Caco-2 (cell line): ENCODE measurements at regions not wholly inside any gene's neighbourhood (a gene's known extent, or its start where the extent isn't known, plus 50 kb on each side); places are given as distances from the start of the nearest gene placed in this dataset.

Experiments
- BruUV-seq: library from RNA; stranded (reverse); fragments of 400-500 nt; replicated peaks from 2 replicates; lab custom pipeline; 2021; lab: Mats Ljungman, UMichigan
- CTCF ChIA-PET: fragments of 300-600 bp; sonication (Branson Sonifier 250); formaldehyde crosslinking; loops from one replicate; lab custom pipeline; 2022; ENCODE audit warnings: antibody characterized with exemption; lab: Charles Lee
- POLR2A ChIA-PET: fragments of 300-600 bp; sonication (Branson Sonifier 250); formaldehyde crosslinking; loops from one replicate; lab custom pipeline; 2022; ENCODE audit warnings: antibody characterized with exemption; lab: Charles Lee
- DNase-seq, 2 experiments: peaks; one replicate each; pipeline versions ENCODE4 v3.0.0 to v3.0.0-alpha.2; 2020 to 2022
- H3K27me3 ChIP-seq: replicated peaks from 2 replicates; pipeline ENCODE4 v1.6.0; 2011; ENCODE audit warnings: low read length; ENCODE audit not compliant: control insufficient read depth, insufficient read depth
- H3K36me3 ChIP-seq: 2 replicates; pipeline ENCODE4 v1.5.1; 2011; ENCODE audit warnings: low read length; ENCODE audit not compliant: control insufficient read depth, insufficient read depth
- H3K4me1 ChIP-seq: fragments of 250-450 bp; sonication (Bioruptor Pico); 2 replicates; pipeline ENCODE4 v1.5.1; 2020; ENCODE audit warnings: mild to moderate bottlenecking
- H3K4me3 ChIP-seq: 2 replicates; pipeline ENCODE4 v1.5.1; 2011; ENCODE audit warnings: low read depth, mild to moderate bottlenecking, control low read depth, low read length
- H3K9me3 ChIP-seq: fragments of 250-450 bp; sonication (Bioruptor Pico); 2 replicates; pipeline ENCODE4 v1.5.1; 2020; ENCODE audit warnings: mild to moderate bottlenecking, moderate library complexity
- H3K27ac Mint-ChIP-seq: one replicate; pipeline ENCODE4 v1.8.0; 2022; ENCODE audit warnings: mixed read lengths; ENCODE audit not compliant: unreplicated experiment
- H3K27me3 Mint-ChIP-seq: one replicate; pipeline ENCODE4 v1.8.0; 2022; ENCODE audit warnings: mixed read lengths; ENCODE audit not compliant: insufficient read depth, unreplicated experiment
- H3K36me3 Mint-ChIP-seq: one replicate; pipeline ENCODE4 v1.8.0; 2022; ENCODE audit warnings: mild to moderate bottlenecking, mixed read lengths; ENCODE audit not compliant: insufficient read depth, unreplicated experiment
- H3K4me1 Mint-ChIP-seq: one replicate; pipeline ENCODE4 v1.8.0; 2022; ENCODE audit warnings: low read depth, mixed read lengths; ENCODE audit not compliant: unreplicated experiment
- H3K4me3 Mint-ChIP-seq: one replicate; pipeline ENCODE4 v1.8.0; 2022; ENCODE audit warnings: mild to moderate bottlenecking, moderate library complexity, mixed read lengths; ENCODE audit not compliant: unreplicated experiment
- H3K9me3 Mint-ChIP-seq: one replicate; pipeline ENCODE4 v1.8.0; 2022; ENCODE audit warnings: mixed read lengths; ENCODE audit not compliant: unreplicated experiment
- intact Hi-C: fragments of 100-400 bp; cut with micrococcal nuclease; formaldehyde crosslinking; loops from one replicate; pipeline ENCODE4 v1.10.0; 2022; ENCODE audit not compliant: unreplicated experiment
- TF ChIP-seq, protein P1 (sequence below), 2 experiments: fragments of 200-600 bp in 1 of 2; IDR thresholded peaks; 1 replicate in 1 of 2; 2 replicates in 1 of 2; pipeline versions ENCODE4 v1.5.1 to v1.8.0; 2011 to 2022; ENCODE audit warnings: antibody characterized with exemption in 1 of 2, control low read depth in 1 of 2, inconsistent platforms in 1 of 2, low read depth in 1 of 2, low read length in 1 of 2, mild to moderate bottlenecking in 1 of 2, moderate library complexity in 1 of 2; ENCODE audit not compliant: insufficient read depth in 1 of 2, severe bottlenecking in 1 of 2, unreplicated experiment in 1 of 2

DNA sequence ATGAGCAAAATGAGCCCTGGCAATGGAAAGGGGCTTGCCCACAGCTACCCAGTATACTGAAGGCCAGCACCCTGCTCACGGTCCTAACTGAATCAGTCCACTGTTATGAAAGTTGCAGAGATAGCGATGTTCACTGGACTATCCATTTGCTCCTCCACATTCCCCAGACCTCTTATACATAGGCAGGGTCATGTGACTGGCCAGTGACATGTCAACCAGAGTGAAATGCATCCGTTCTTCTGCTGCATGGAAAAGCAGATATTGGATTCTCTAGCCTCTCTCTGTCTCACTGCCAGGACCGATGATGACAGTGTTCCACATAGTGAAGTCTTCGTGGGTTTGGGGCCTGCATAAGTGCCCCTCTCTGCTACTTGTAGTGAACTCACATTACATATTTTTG lies 503.4 kb downstream of the RPS24 start:
- Mint-ChIP-seq H3K27me3 (no peaks in the 10 kb centered on the region), H3K27ac (no peak overlapping the region), H3K9me3 (no peaks in the 10 kb centered on the region), H3K36me3 (peaks cover under 1% of the 10 kb centered on the region), H3K4me3 (no peak overlapping the region), H3K4me1 (peaks cover 21% of the 10 kb centered on the region)
- Histone ChIP-seq H3K27me3 (no peaks in the 10 kb centered on the region), H3K4me3 (no peak overlapping the region), H3K9me3 (0 out of 2 replicates have a peak, but pooled peaks cover 2% of the 10 kb centered on the region), H3K36me3 (no peaks in the 10 kb centered on the region), H3K4me1 (peaks cover 36% of the 10 kb centered on the region)
- intact Hi-C loops, result no loop called here
- DNase-seq, result no peak
- no TSS peak for BruUV-seq
- CTCF ChIA-PET, result no interaction called here
- TF ChIP-seq, protein P1, sequence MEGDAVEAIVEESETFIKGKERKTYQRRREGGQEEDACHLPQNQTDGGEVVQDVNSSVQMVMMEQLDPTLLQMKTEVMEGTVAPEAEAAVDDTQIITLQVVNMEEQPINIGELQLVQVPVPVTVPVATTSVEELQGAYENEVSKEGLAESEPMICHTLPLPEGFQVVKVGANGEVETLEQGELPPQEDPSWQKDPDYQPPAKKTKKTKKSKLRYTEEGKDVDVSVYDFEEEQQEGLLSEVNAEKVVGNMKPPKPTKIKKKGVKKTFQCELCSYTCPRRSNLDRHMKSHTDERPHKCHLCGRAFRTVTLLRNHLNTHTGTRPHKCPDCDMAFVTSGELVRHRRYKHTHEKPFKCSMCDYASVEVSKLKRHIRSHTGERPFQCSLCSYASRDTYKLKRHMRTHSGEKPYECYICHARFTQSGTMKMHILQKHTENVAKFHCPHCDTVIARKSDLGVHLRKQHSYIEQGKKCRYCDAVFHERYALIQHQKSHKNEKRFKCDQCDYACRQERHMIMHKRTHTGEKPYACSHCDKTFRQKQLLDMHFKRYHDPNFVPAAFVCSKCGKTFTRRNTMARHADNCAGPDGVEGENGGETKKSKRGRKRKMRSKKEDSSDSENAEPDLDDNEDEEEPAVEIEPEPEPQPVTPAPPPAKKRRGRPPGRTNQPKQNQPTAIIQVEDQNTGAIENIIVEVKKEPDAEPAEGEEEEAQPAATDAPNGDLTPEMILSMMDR (IDR thresholded peaks at IDR 0.05; ENCODE audit: insufficient read depth in 1 of 2, low read depth in 1 of 2, low read length in 1 of 2, severe bottlenecking in 1 of 2, unreplicated experiment in 1 of 2), result no peak
- POLR2A ChIA-PET, result no interaction called here

DNA sequence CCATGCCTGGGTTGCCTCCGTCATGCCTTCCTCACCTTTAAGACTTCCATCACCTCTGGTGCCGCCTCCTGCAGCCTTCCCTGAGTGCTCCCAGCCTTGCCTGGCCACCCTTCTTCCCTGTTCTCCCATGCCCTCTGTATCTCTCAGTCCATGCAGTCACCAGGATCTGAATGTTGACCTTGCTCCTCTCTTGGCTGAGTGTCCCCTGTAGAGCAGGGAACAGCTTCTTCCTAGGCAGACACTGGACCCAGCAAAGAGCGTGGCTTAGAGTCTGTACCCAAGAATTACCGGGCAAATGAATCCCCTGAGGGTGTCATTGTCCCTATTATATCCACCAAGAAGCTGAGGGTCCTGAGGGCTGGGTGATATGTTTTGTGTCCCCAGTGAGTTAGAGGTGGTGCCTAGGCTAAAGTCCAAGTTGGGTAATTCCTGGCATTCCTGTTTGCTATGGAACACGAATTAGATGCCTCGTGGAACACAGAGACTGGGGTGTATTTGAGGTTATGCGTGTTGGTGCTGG lies 505.6 kb downstream of the RPS24 start:
- Mint-ChIP-seq H3K27me3 (no peaks in the 10 kb centered on the region), H3K4me1 (peaks cover 27% of the 10 kb centered on the region), H3K27ac (peak overlapping the region; percentile 19), H3K36me3 (peaks cover 6% of the 10 kb centered on the region), H3K9me3 (no peaks in the 10 kb centered on the region), H3K4me3 (no peak overlapping the region)
- Histone ChIP-seq H3K36me3 (no peaks in the 10 kb centered on the region), H3K4me1 (peaks cover 36% of the 10 kb centered on the region), H3K4me3 (no peak overlapping the region), H3K27me3 (no peaks in the 10 kb centered on the region), H3K9me3 (0 out of 2 replicates have a peak, but pooled peaks cover 2% of the 10 kb centered on the region)
- ChIA-PET POLR2A (no interaction called here), CTCF (no interaction called here)
- intact Hi-C loops, result no loop called here
- TF ChIP-seq, protein P1 (IDR thresholded peaks at IDR 0.05; ENCODE audit: insufficient read depth in 1 of 2, low read depth in 1 of 2, low read length in 1 of 2, severe bottlenecking in 1 of 2, unreplicated experiment in 1 of 2), result no peak
- DNase-seq, result peak in 1 of 2 experiments; percentile 20
- BruUV-seq, result no TSS peak

DNA sequence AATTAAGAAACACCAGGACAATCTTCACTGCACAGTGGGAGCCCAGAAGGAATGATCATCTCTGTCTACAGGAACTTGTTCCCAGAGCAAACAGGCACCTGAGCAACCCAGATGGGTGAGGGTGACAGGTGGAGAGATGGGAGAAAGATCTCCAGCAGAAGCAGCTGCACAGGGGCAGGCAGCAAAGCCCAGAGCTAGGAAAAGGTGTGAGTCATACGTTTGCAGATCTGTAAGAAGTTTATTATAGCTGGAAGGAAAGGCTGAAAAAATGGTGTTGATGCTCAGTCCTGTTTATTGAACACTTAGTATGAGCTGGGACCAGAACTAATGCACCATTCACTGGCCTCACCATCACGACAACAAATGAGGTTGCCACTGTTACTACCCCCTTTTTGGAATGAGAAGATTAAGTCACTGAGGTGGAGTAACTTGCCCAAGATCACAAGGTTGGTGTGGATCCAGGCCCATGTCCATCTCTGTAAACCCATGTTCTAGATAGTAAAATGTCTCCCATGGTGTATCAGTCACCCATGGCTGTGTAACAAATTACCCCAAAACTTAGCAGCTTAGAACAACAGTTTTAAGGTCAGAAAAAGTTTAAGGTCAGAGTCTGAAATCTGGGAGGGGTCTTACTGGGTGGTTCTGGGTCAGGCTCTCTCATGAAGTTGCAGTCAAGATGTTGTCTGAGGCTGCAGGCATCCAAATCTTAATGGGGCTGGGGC lies 506.9 kb downstream of the RPS24 start:
- no TSS peak for BruUV-seq
- intact Hi-C loops, result no loop called here
- TF ChIP-seq, protein P1 (IDR thresholded peaks at IDR 0.05; ENCODE audit: insufficient read depth in 1 of 2, low read depth in 1 of 2, low read length in 1 of 2, severe bottlenecking in 1 of 2, unreplicated experiment in 1 of 2), result no peak
- H3K27ac Mint-ChIP-seq, result peak overlapping the region; percentile 19
- H3K27me3 Mint-ChIP-seq, result no peaks in the 10 kb centered on the region
- POLR2A ChIA-PET, result interaction anchor here (0.6 kb wide), 1 partner anchor 14 kb away, joined by 3 read pairs; no protein-coding TSS in a partner anchor
- Histone ChIP-seq H3K4me1 (peaks cover 31% of the 10 kb centered on the region), H3K36me3 (no peaks in the 10 kb centered on the region), H3K27me3 (no peaks in the 10 kb centered on the region), H3K9me3 (0 out of 2 replicates have a peak, but pooled peaks cover 2% of the 10 kb centered on the region), H3K4me3 (no peak overlapping the region)
- peaks cover 27% of the 10 kb centered on the region for H3K4me1 Mint-ChIP-seq
- no peak overlapping the region for H3K4me3 Mint-ChIP-seq
- CTCF ChIA-PET, result no interaction called here
- H3K36me3 Mint-ChIP-seq, result peaks cover 6% of the 10 kb centered on the region
- peak in 1 of 2 experiments; percentile 14 for DNase-seq
- H3K9me3 Mint-ChIP-seq, result no peaks in the 10 kb centered on the region
